Keratinocyte (primary cell): ENCODE measurements at regions not wholly inside any gene's neighbourhood (a gene's known extent, or its start where the extent isn't known, plus 50 kb on each side); places are given as distances from the start of the nearest gene placed in this dataset.
"Not testable (repeated sequence)": the region's sequence is repeated elsewhere in the genome, so short reads cannot be mapped to it uniquely, and the experiment has no call there.

ENCODE experiments used
- DNase-seq: peaks from one replicate; pipeline ENCODE4 v3.0.0-alpha.2; 2011; ENCODE audit warnings: low read depth, missing footprints, low spot score
- FAIRE-seq: peaks from 2 replicates; lab custom pipeline; 2011; peaks lifted over from hg19 to GRCh38; lab: Jason Lieb, UNC
- H2AFZ ChIP-seq: 2 replicates; pipeline ENCODE4 v1.6.0; 2012; ENCODE audit warnings: low read length, control low read depth, inconsistent platforms; ENCODE audit not compliant: control insufficient read depth
- H3K27ac ChIP-seq: 2 replicates; pipeline ENCODE4 v1.5.1; 2011; ENCODE audit warnings: low read length; ENCODE audit not compliant: control insufficient read depth, insufficient read depth
- H3K27me3 ChIP-seq: 3 replicates; pipeline ENCODE4 v1.6.0; 2011; ENCODE audit warnings: low read length; ENCODE audit not compliant: control insufficient read depth, insufficient read depth; ENCODE audit errors: extremely low read depth
- H3K36me3 ChIP-seq, 2 experiments: 2 replicates in 1 of 2; 3 replicates in 1 of 2; pipeline ENCODE4 v1.5.1; 2011; ENCODE audit warnings: low read length in 2 of 2, mild to moderate bottlenecking in 1 of 2; ENCODE audit not compliant: control insufficient read depth in 2 of 2, insufficient read depth in 2 of 2; ENCODE audit errors: extremely low read depth in 1 of 2
- H3K4me1 ChIP-seq: 3 replicates; pipeline ENCODE4 v1.5.1; 2011; ENCODE audit warnings: low read length; ENCODE audit not compliant: control insufficient read depth, insufficient read depth; ENCODE audit errors: extremely low read depth
- H3K4me2 ChIP-seq: 3 replicates; pipeline ENCODE4 v1.6.0; 2011; ENCODE audit warnings: low read depth, low read length; ENCODE audit not compliant: control insufficient read depth, insufficient read depth; ENCODE audit errors: extremely low read depth
- H3K4me3 ChIP-seq, 3 experiments: fragments of 200-600 bp in 1 of 3; sonication (generic) in 1 of 3; 2 replicates in 2 of 3; 3 replicates in 1 of 3; pipeline ENCODE4 v1.5.1; 2011 to 2016; ENCODE audit warnings: low read length in 3 of 3, mild to moderate bottlenecking in 3 of 3, control low read depth in 2 of 3, inconsistent platforms in 1 of 3, low read depth in 1 of 3, mixed read lengths in 1 of 3, mixed run types in 1 of 3, moderate library complexity in 1 of 3; ENCODE audit not compliant: control insufficient read depth in 2 of 3, insufficient read depth in 2 of 3; ENCODE audit errors: extremely low read depth in 1 of 3
- H3K79me2 ChIP-seq: 2 replicates; pipeline ENCODE4 v1.6.0; 2012; ENCODE audit warnings: low read length; ENCODE audit not compliant: control insufficient read depth, insufficient read depth
- H3K9ac ChIP-seq: 3 replicates; pipeline ENCODE4 v1.6.0; 2011; ENCODE audit warnings: low read length; ENCODE audit not compliant: control insufficient read depth, insufficient read depth; ENCODE audit errors: extremely low read depth
- H3K9me1 ChIP-seq: 3 replicates; pipeline ENCODE4 v1.6.0; 2011; ENCODE audit warnings: low read length; ENCODE audit not compliant: control insufficient read depth, insufficient read depth; ENCODE audit errors: extremely low read depth
- H3K9me3 ChIP-seq: 2 replicates; pipeline ENCODE4 v1.5.1; 2012; ENCODE audit warnings: low read depth, low read length; ENCODE audit not compliant: control insufficient read depth
- H4K20me1 ChIP-seq: 3 replicates; pipeline ENCODE4 v1.6.0; 2011; ENCODE audit warnings: low read length; ENCODE audit not compliant: control insufficient read depth, insufficient read depth; ENCODE audit errors: extremely low read depth
- EZH2 ChIP-seq: IDR thresholded peaks from one replicate; pipeline ENCODE4 v1.6.1; 2012; ENCODE audit warnings: inconsistent platforms, mild to moderate bottlenecking, low read length, moderate library complexity
- dilution Hi-C: fragments of 300-500 bp; cut with MboI; formaldehyde crosslinking; loops from one replicate; pipeline ENCODE4 v1.7.0; 2020; ENCODE audit warnings: low sequenced_read_pairs; ENCODE audit not compliant: extremely low pct_ligation_motif_present
- TF ChIP-seq, protein P1 (sequence below), 3 experiments: IDR thresholded peaks in 1 of 3; conservative IDR thresholded peaks in 1 of 3; optimal IDR thresholded peaks in 1 of 3; 2 replicates in 2 of 3; 3 replicates in 1 of 3; pipeline versions ENCODE3 to v1.5.1; 2011; ENCODE audit warnings: low read length in 3 of 3, mild to moderate bottlenecking in 3 of 3, moderate library complexity in 2 of 3, control low read depth in 1 of 3, inconsistent platforms in 1 of 3; ENCODE audit not compliant: insufficient read depth in 2 of 3; ENCODE audit errors: extremely low read depth in 1 of 3

DNA sequence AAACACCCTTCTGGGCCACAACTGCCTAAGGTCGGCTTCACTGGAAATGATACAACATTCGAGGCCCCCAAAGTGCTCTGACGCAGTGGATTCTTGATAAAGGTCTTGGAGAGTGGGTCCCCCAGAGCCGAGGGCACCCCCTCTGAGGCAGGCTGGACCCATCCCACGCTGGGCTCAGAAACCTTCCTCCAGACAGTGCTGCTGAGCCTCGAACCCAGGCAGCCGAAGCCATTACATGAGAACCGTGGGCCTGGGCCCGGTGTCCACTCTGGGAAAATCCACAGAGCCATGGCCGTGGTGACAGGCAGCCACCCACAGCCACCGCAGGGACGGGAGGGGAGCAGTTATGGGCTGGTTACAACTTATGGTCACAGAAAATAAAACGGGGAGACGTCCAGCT is 81.4 kb upstream of the ID2 start:
- no peak overlapping the region for H3K4me3 ChIP-seq
- H3K27me3 ChIP-seq: no peaks in the 10 kb centered on the region
- H2AFZ ChIP-seq: no peak overlapping the region
- H3K9me3 ChIP-seq: no peaks in the 10 kb centered on the region
- dilution Hi-C loops: no loop called here
- H4K20me1 ChIP-seq: no peaks in the 10 kb centered on the region
- H3K36me3 ChIP-seq: no peaks in the 10 kb centered on the region
- H3K79me2 ChIP-seq: no peaks in the 10 kb centered on the region
- H3K4me1 ChIP-seq: peaks cover 2% of the 10 kb centered on the region
- H3K9ac ChIP-seq: no peak overlapping the region
- no peak overlapping the region for H3K4me2 ChIP-seq
- no peak for DNase-seq
- TF ChIP-seq EZH2: no peak
- TF ChIP-seq, protein P1, sequence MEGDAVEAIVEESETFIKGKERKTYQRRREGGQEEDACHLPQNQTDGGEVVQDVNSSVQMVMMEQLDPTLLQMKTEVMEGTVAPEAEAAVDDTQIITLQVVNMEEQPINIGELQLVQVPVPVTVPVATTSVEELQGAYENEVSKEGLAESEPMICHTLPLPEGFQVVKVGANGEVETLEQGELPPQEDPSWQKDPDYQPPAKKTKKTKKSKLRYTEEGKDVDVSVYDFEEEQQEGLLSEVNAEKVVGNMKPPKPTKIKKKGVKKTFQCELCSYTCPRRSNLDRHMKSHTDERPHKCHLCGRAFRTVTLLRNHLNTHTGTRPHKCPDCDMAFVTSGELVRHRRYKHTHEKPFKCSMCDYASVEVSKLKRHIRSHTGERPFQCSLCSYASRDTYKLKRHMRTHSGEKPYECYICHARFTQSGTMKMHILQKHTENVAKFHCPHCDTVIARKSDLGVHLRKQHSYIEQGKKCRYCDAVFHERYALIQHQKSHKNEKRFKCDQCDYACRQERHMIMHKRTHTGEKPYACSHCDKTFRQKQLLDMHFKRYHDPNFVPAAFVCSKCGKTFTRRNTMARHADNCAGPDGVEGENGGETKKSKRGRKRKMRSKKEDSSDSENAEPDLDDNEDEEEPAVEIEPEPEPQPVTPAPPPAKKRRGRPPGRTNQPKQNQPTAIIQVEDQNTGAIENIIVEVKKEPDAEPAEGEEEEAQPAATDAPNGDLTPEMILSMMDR (optimal IDR thresholded peaks at IDR 0.05 in 1 of 3, IDR thresholded peaks at IDR 0.05 in 1 of 3, conservative IDR thresholded peaks at IDR 0.05 in 1 of 3; ENCODE audit: extremely low read depth in 1 of 3, insufficient read depth in 2 of 3, low read length in 3 of 3): no peak
- no peaks in the 10 kb centered on the region for H3K9me1 ChIP-seq
- no peak for FAIRE-seq
- no peak overlapping the region for H3K27ac ChIP-seq

DNA sequence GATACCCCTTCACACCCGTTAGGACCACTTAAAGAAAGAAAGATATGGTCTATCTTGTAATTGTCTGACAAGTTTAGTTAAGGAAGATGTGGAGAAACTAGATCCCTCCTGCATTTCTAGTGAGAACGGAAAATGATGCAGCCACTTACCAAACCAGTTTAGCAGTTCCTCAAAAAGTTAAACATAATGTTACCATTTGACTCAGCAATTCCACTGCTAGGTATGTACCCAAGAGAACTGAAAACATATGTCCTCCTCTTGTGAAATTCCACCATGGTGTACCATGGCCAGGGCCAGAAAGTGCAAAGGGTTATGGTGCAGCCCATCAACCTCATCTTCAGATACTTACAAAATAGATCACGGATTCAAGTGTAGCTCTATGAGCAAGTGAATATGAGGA is 79.0 kb upstream of the ID2 start:
- no peak overlapping the region for H2AFZ ChIP-seq
- no peaks in the 10 kb centered on the region for H3K36me3 ChIP-seq
- no peak overlapping the region for H3K27ac ChIP-seq
- no peaks in the 10 kb centered on the region for H3K79me2 ChIP-seq
- FAIRE-seq (no peak), DNase-seq (no peak)
- H3K9me1 ChIP-seq: no peaks in the 10 kb centered on the region
- H3K4me2 ChIP-seq: no peak overlapping the region
- dilution Hi-C loops: no loop called here
- H3K9ac ChIP-seq: no peak overlapping the region
- no peaks in the 10 kb centered on the region for H3K27me3 ChIP-seq
- H4K20me1 ChIP-seq: no peaks in the 10 kb centered on the region
- H3K4me1 ChIP-seq: peaks cover 2% of the 10 kb centered on the region
- no peak for TF ChIP-seq EZH2
- TF ChIP-seq, protein P1 (optimal IDR thresholded peaks at IDR 0.05 in 1 of 3, IDR thresholded peaks at IDR 0.05 in 1 of 3, conservative IDR thresholded peaks at IDR 0.05 in 1 of 3; ENCODE audit: extremely low read depth in 1 of 3, insufficient read depth in 2 of 3, low read length in 3 of 3): no peak
- H3K9me3 ChIP-seq: no peaks in the 10 kb centered on the region
- no peak overlapping the region for H3K4me3 ChIP-seq

DNA sequence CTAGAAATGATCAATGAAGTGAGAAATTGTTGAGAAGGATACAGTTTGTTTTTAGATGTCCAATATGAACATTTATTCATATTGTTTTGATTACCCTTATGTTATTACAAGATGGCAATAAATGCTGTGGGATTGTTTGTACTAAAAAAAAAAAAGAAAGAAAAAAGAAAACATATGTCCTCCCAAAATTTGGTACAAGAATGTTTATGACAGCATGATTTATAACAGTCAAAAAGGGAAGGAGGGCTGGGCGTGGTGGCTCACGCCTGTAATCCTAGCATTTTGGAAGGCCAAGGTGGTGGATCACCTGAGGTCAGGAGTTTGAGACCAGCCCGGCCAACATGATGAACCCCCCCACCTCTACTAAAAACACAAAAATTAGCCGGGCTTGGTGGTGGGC is 78.5 kb upstream of the ID2 start:
- FAIRE-seq: not testable (repeated sequence)

More for the DNA sequence above, 78.5 kb upstream of the ID2 start:
- H3K4me2 ChIP-seq, H3K9ac ChIP-seq, H3K4me1 ChIP-seq, H3K27me3 ChIP-seq, dilution Hi-C loops, H3K36me3 ChIP-seq, H3K9me3 ChIP-seq, H3K9me1 ChIP-seq, H3K27ac ChIP-seq, DNase-seq, H2AFZ ChIP-seq, H3K4me3 ChIP-seq, H4K20me1 ChIP-seq, H3K79me2 ChIP-seq: not testable (repeated sequence)
